CD4-positive, CD25-positive, alpha-beta regulatory T cell (primary cell): ENCODE measurements at regions not wholly inside any gene's neighbourhood (a gene's known extent, or its start where the extent isn't known, plus 50 kb on each side); places are given as distances from the start of the nearest gene placed in this dataset.

Experiments used
- ATAC-seq, 2 donors: fragments of 150-1000 bp; cut with Tn5 transposase; one replicate each; pipeline ENCODE4 v1.10.0; 2021; ENCODE audit warnings: low read depth in 2 of 2, moderate number of reproducible peaks in 2 of 2, moderate library complexity in 1 of 2
- DNase-seq, 3 donors: peaks; one replicate each; pipeline versions ENCODE4 v3.0.0 to v3.0.0-alpha.2; 2012 to 2022; ENCODE audit warnings: mixed read lengths in 1 of 3
- H3K27ac ChIP-seq: one replicate; pipeline ENCODE4 v1.7.0; 2013; ENCODE audit warnings: mild to moderate bottlenecking, low read length; ENCODE audit not compliant: insufficient read depth, poor library complexity, severe bottlenecking
- H3K27me3 ChIP-seq: one replicate; pipeline ENCODE4 v1.7.0; 2013; ENCODE audit warnings: low read length; ENCODE audit not compliant: control insufficient read depth, insufficient read depth
- H3K36me3 ChIP-seq: one replicate; pipeline ENCODE4 v1.7.0; 2013; ENCODE audit warnings: mild to moderate bottlenecking, low read length, moderate library complexity; ENCODE audit not compliant: control insufficient read depth, insufficient read depth
- H3K4me1 ChIP-seq: 2 replicates; pipeline ENCODE4 v1.7.0; 2013; ENCODE audit warnings: mild to moderate bottlenecking, low read length; ENCODE audit not compliant: insufficient read depth, control insufficient read depth, poor library complexity, severe bottlenecking
- H3K4me3 ChIP-seq: one replicate; pipeline ENCODE4 v1.7.0; 2013; ENCODE audit warnings: low read depth, mild to moderate bottlenecking, low read length, moderate library complexity
- H3K9me3 ChIP-seq, 2 experiments: 1 replicate in 1 of 2; 2 replicates in 1 of 2; pipeline ENCODE4 v1.7.0; 2013; ENCODE audit warnings: low read length in 2 of 2, mild to moderate bottlenecking in 1 of 2, moderate library complexity in 1 of 2; ENCODE audit not compliant: control insufficient read depth in 2 of 2
- H3K27ac Mint-ChIP-seq, 3 donors: one replicate each; pipeline ENCODE4 v1.8.0; 2020 to 2022; ENCODE audit warnings: mild to moderate bottlenecking in 3 of 3, mixed read lengths in 3 of 3, moderate library complexity in 2 of 3
- H3K27me3 Mint-ChIP-seq: one replicate; pipeline ENCODE4 v1.8.0; 2022; ENCODE audit warnings: mild to moderate bottlenecking, mixed read lengths
- H3K36me3 Mint-ChIP-seq: one replicate; pipeline ENCODE4 v1.8.0; 2020; ENCODE audit warnings: mixed read lengths
- H3K4me1 Mint-ChIP-seq, 4 donors: one replicate each; pipeline ENCODE4 v1.8.0; 2020 to 2022; ENCODE audit warnings: mixed read lengths in 4 of 4, mild to moderate bottlenecking in 1 of 4
- H3K4me3 Mint-ChIP-seq, 4 donors: one replicate each; pipeline ENCODE4 v1.8.0; 2020 to 2022; ENCODE audit warnings: mild to moderate bottlenecking in 4 of 4, mixed read lengths in 4 of 4, moderate library complexity in 3 of 4
- H3K9me3 Mint-ChIP-seq, 7 donors: one replicate each; pipeline ENCODE4 v1.8.0; 2020 to 2022; ENCODE audit warnings: mixed read lengths in 7 of 7, mild to moderate bottlenecking in 3 of 7, moderate library complexity in 2 of 7

DNA sequence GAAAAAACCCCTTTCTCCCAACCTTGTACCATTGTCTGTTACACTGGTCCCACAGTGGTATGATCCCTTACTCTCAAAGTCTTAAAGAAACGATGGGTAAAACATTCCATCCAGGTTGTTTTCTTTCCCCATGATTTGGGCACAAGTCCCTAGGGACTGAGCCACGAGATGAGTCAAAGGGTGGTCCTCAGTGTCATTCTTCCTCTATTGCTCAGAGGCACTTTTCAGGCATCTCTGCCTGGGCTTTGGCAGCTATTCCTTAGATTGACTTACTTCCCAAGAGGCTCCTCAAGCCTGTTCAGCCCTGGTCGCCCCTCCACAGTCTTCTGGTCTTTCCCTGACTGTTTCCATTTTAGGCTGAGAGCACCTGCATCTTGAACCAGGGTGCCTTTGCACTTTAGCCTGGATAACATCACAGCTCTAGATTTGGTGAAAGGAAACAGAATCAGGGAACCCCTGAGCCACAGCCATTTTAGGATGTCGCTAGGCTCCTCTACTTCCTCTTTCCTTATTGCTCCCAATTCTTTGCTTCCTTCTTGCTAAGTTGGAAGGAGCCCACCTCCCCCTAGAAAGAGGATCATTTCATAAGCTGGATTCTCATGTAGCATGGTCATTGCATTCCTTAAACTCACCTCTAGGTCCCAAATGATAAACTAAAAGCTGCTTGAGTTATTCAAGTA, 131.0 kb upstream of the TPRG1 start:
- H3K4me3 ChIP-seq: no peak overlapping the region

DNA sequence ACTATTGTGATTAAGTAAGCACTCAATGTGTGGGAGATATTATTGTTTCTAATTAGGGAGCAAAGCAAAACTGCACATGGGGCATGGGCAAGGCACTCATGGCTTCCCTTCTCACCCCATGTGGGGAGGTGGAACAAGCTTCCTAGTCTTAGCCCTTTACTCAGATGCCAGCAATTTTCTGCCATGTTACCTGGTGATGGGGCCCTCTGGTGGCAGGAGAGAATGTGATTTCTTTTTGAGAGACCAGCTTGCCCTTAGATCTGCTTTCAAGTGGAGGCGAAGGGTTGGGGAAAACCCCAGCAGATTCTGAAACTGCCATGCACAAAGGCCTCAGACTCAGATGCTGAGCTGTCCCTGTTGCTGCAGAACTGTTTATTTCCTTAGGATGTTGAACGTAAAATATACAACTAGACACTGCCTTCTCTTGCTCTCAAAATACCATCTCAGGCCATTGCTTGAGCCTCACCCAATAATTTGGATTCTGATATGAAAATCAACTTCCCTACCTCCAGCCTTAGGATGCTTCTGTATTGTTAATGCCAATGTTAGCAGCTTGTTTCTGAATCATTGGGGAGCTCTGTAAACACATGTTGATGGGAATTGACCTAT, 130.2 kb upstream of the TPRG1 start:
- Mint-ChIP-seq H3K4me1 (peaks cover 19 to 38% (median 23%) of the 10 kb centered on the region in 4 donors), H3K4me3 (peak overlapping the region in 1 of 4 donors; percentile 13), H3K9me3 (peaks cover 0 to 1% (median 0%) of the 10 kb centered on the region in 7 donors), H3K36me3 (no peaks in the 10 kb centered on the region), H3K27me3 (no peaks in the 10 kb centered on the region), H3K27ac (peak overlapping the region in 2 of 3 donors; percentile 42 to 77)
- DNase-seq (peak; percentile 45 to 94 (median 74)), ATAC-seq (peak; percentile 92 to 96)
- H3K36me3 ChIP-seq: no peaks in the 10 kb centered on the region
- H3K4me1 ChIP-seq: peaks cover 11% of the 10 kb centered on the region
- peak overlapping the region; percentile 39 for H3K27ac ChIP-seq
- H3K9me3 ChIP-seq: no peaks in the 10 kb centered on the region
- H3K4me3 ChIP-seq: peak overlapping the region; percentile 9
- H3K27me3 ChIP-seq: no peaks in the 10 kb centered on the region

More for the DNA sequence above, 131.0 kb upstream of the TPRG1 start:
- H3K36me3 ChIP-seq: no peaks in the 10 kb centered on the region
- H3K27ac ChIP-seq: no peak overlapping the region
- H3K4me1 ChIP-seq: peaks cover 11% of the 10 kb centered on the region
- DNase-seq (no peak), ATAC-seq (no peak)
- Mint-ChIP-seq H3K9me3 (peaks cover 0 to 3% (median 0%) of the 10 kb centered on the region in 7 donors), H3K4me1 (peaks cover 19 to 38% (median 23%) of the 10 kb centered on the region in 4 donors), H3K36me3 (no peaks in the 10 kb centered on the region), H3K27me3 (no peaks in the 10 kb centered on the region), H3K4me3 (no peak overlapping the region), H3K27ac (peak overlapping the region; percentile 5 to 83 (median 77))
- no peaks in the 10 kb centered on the region for H3K27me3 ChIP-seq
- H3K9me3 ChIP-seq: no peaks in the 10 kb centered on the region

GRCh38 chr3:189042832-189043231, 128.9 kb upstream of the TPRG1 start:
- Mint-ChIP-seq H3K9me3 (peaks cover 0 to 1% (median 0%) of the 10 kb centered on the region in 7 donors), H3K27me3 (no peaks in the 10 kb centered on the region), H3K4me1 (peaks cover 19 to 38% (median 24%) of the 10 kb centered on the region in 4 donors), H3K27ac (peak overlapping the region in 1 of 3 donors; percentile 65), H3K36me3 (no peaks in the 10 kb centered on the region), H3K4me3 (no peak overlapping the region)
- H3K4me1 ChIP-seq: peaks cover 11% of the 10 kb centered on the region
- H3K27me3 ChIP-seq: no peaks in the 10 kb centered on the region
- no peak overlapping the region for H3K4me3 ChIP-seq
- H3K9me3 ChIP-seq: no peaks in the 10 kb centered on the region
- ATAC-seq (no peak), DNase-seq (no peak)
- H3K27ac ChIP-seq: no peak overlapping the region
- no peaks in the 10 kb centered on the region for H3K36me3 ChIP-seq

DNA sequence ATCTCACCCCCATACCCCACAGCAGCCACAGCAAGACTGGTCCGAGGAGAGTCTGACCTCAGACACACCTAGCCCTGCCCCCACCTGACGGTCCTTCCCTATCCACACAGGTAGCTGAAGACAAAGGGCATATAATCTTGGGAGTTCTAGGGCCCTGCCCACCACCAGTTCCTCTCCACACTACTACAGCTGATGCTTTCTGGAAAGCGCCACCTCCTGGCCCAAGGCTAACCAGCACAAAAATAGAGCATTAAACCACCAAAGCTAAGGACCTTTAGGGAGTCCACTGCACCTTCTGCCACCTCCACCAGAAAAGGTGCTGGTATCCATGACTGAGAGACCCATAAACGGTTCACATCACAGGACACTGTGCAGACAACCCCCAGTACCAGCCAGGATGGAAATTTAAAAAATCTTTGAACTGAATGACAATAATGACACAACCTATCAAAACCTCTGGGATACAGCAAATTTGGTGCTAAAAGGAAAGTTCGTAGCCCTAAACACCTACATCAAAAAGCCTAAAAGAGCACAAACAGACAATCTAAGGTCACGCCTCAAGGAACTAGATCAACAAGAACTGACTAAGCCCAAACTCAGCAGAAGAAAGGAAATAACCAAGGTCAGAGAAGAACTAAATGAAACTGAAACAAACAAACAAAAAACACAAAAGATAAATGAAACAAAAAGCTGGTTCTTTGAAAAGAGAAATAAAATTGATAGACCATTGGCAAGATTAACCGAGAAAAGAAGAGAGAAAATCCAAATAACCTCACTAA, 122.1 kb upstream of the TPRG1 start:
- H3K4me1 ChIP-seq: peaks cover 20% of the 10 kb centered on the region
- Mint-ChIP-seq H3K27me3 (peaks cover 4% of the 10 kb centered on the region), H3K9me3 (peaks cover 0 to 5% (median 0%) of the 10 kb centered on the region in 7 donors), H3K4me1 (peaks cover 14 to 42% (median 26%) of the 10 kb centered on the region in 4 donors), H3K27ac (peak overlapping the region; percentile 39 to 92 (median 65)), H3K4me3 (peak overlapping the region; percentile 43 to 58 (median 56)), H3K36me3 (no peaks in the 10 kb centered on the region)
- H3K9me3 ChIP-seq: no peaks in the 10 kb centered on the region
- ATAC-seq (peak; percentile 62 to 69), DNase-seq (peak in 2 of 3 donors; percentile 46 to 81)
- peak overlapping the region; percentile 63 for H3K4me3 ChIP-seq
- H3K27ac ChIP-seq: peak overlapping the region; percentile 69
- H3K27me3 ChIP-seq: no peaks in the 10 kb centered on the region
- no peaks in the 10 kb centered on the region for H3K36me3 ChIP-seq

DNA sequence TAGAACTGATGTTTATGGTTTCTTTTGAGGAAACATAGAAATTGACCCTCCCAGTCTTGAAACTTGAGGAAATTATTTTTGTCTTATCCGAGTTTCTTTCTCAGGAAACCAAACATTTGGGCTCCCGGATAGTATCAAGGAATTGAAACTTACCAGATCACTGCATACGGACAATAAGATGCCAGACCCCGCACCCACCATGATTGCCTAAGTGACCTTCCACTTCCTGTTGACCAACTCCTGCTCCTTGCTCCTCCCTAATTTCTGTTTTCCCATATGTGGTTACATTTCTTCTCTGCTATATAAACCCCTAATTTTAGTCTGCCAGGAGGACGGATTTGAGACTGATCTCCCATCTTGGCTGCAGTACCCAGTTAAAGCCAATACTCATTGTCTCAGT, 118.4 kb upstream of the TPRG1 start:
- H3K27ac ChIP-seq: no peak overlapping the region
- DNase-seq (no peak), ATAC-seq (no peak)
- peaks cover 0 to 5% (median 0%) of the 10 kb centered on the region in 7 donors for H3K9me3 Mint-ChIP-seq
- H3K4me3 ChIP-seq: no peak overlapping the region
- peaks cover 12 to 42% (median 26%) of the 10 kb centered on the region in 4 donors for H3K4me1 Mint-ChIP-seq
- no peak overlapping the region for H3K4me3 Mint-ChIP-seq
- peak overlapping the region in 1 of 3 donors; percentile 29 for H3K27ac Mint-ChIP-seq
- H3K36me3 ChIP-seq: no peaks in the 10 kb centered on the region
- H3K27me3 ChIP-seq: no peaks in the 10 kb centered on the region
- H3K27me3 Mint-ChIP-seq: peaks cover 8% of the 10 kb centered on the region
- H3K9me3 ChIP-seq: no peaks in the 10 kb centered on the region
- H3K4me1 ChIP-seq: peaks cover 20% of the 10 kb centered on the region
- no peaks in the 10 kb centered on the region for H3K36me3 Mint-ChIP-seq

DNA sequence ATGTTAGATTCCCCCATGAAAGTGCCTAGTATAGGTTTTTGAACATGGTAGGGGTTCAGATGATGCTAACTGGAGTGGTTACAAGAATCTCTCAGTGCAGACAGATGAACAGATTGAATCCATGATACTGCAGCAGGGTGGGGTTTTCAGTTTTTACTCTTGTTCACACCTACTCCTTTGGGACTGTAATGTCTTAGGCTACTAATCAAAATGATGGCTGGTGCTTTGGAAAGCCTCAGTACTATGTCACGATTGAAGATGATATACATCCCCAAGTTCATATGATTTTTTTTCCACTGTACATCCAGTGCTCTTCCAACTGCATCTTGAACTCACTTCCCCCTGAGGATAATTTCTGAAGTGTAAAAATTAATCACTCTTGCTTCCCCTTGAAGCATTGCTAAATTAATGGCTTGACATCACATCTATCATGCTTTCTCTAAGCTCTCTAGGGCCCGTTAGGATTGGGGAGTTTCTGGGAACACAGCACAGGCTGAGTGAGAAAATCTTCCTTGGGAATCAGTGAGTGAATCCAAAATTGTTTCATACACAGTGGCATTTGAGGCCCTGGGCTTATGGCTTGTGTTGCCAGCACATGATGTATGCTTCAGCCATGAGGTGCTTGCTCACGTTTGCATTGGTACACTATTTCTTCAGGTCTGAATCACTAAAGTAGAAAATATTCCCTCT, 115.0 kb upstream of the TPRG1 start:
- H3K27ac ChIP-seq: no peak overlapping the region
- no peak for ATAC-seq
- Mint-ChIP-seq H3K27ac (no peak overlapping the region), H3K4me3 (no peak overlapping the region), H3K9me3 (peaks cover 0 to 15% (median 4%) of the 10 kb centered on the region in 7 donors), H3K36me3 (no peaks in the 10 kb centered on the region), H3K27me3 (peaks cover 28% of the 10 kb centered on the region), H3K4me1 (peaks cover 3 to 17% (median 10%) of the 10 kb centered on the region in 4 donors)
- DNase-seq: no peak
- H3K27me3 ChIP-seq: peaks cover 6% of the 10 kb centered on the region
- H3K9me3 ChIP-seq: peaks cover 0 to 3% of the 10 kb centered on the region in 2 experiments
- no peak overlapping the region for H3K4me3 ChIP-seq
- H3K4me1 ChIP-seq: no peaks in the 10 kb centered on the region
- no peaks in the 10 kb centered on the region for H3K36me3 ChIP-seq

DNA sequence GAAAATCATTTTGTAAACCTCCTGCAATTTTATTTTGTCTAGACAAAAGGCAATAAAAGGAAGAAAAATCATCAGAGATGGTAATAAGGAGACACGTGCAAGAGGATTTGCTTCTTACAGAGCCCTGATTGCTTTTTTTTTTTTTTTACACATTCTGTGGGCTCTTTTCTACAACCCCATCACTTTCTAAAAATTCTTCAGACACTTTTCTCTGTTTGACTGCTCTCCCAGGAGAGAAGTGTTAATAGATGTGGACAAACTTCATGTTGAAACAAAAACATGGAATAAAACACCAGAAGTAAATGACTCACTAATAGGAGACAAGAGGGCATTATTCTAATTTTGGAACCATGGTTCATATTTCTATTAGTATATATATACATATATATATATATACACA, 114.4 kb upstream of the TPRG1 start:
- Mint-ChIP-seq H3K27ac (no peak overlapping the region), H3K4me1 (peaks cover 3 to 17% (median 10%) of the 10 kb centered on the region in 4 donors), H3K4me3 (no peak overlapping the region), H3K9me3 (peaks cover 0 to 21% (median 6%) of the 10 kb centered on the region in 7 donors), H3K27me3 (peaks cover 33% of the 10 kb centered on the region), H3K36me3 (no peaks in the 10 kb centered on the region)
- H3K27ac ChIP-seq: no peak overlapping the region
- peaks cover 6% of the 10 kb centered on the region for H3K27me3 ChIP-seq
- DNase-seq: no peak
- H3K4me3 ChIP-seq: no peak overlapping the region
- no peak for ATAC-seq
- no peaks in the 10 kb centered on the region for H3K36me3 ChIP-seq
- H3K9me3 ChIP-seq: peaks cover 0 to 3% of the 10 kb centered on the region in 2 experiments
- H3K4me1 ChIP-seq: no peaks in the 10 kb centered on the region
